Mesothelial cell of epicardium (in vitro differentiated cells): ENCODE measurements at regions not wholly inside any gene's neighbourhood (a gene's known extent, or its start where the extent isn't known, plus 50 kb on each side); places are given as distances from the start of the nearest gene placed in this dataset.

Experiments
- DNase-seq, 2 experiments: peaks; one replicate each; pipeline ENCODE4 v3.0.0; 2021; ENCODE audit warnings: low spot score in 2 of 2; ENCODE audit not compliant: unreplicated experiment in 2 of 2
- H3K27ac Mint-ChIP-seq: 2 replicates; pipeline ENCODE4 v1.8.0; 2021; ENCODE audit warnings: mixed read lengths
- H3K27me3 Mint-ChIP-seq: 2 replicates; pipeline ENCODE4 v1.8.0; 2021; ENCODE audit warnings: low read depth, mixed read lengths
- H3K36me3 Mint-ChIP-seq: 2 replicates; pipeline ENCODE4 v1.8.0; 2021; ENCODE audit warnings: mixed read lengths
- H3K4me1 Mint-ChIP-seq: 2 replicates; pipeline ENCODE4 v1.8.0; 2021; ENCODE audit warnings: mixed read lengths
- H3K4me3 Mint-ChIP-seq: 2 replicates; pipeline ENCODE4 v1.8.0; 2021; ENCODE audit warnings: mild to moderate bottlenecking, moderate library complexity, mixed read lengths
- H3K9me3 Mint-ChIP-seq: 2 replicates; pipeline ENCODE4 v1.8.0; 2021; ENCODE audit warnings: mixed read lengths
- CTCF ChIP-seq: fragments of 200-600 bp; sonication (generic); IDR thresholded peaks from one replicate; pipeline ENCODE4 v1.5.0; 2021; ENCODE audit warnings: antibody characterized with exemption; ENCODE audit not compliant: unreplicated experiment

GRCh38 chr20:56900252-56900651 lies 271.1 kb downstream of the TFAP2C start:
- no peaks in the 10 kb centered on the region for H3K36me3 Mint-ChIP-seq
- no peak overlapping the region for H3K4me3 Mint-ChIP-seq
- no peak overlapping the region for H3K27ac Mint-ChIP-seq
- no peaks in the 10 kb centered on the region for H3K4me1 Mint-ChIP-seq
- peaks cover 29% of the 10 kb centered on the region for H3K27me3 Mint-ChIP-seq
- no peak for DNase-seq
- peaks cover 8% of the 10 kb centered on the region for H3K9me3 Mint-ChIP-seq
- no peak for TF ChIP-seq CTCF

GRCh38 chr20:56903421-56903820 lies 274.3 kb downstream of the TFAP2C start:
- Mint-ChIP-seq H3K4me3 (no peak overlapping the region), H3K27me3 (peaks cover 13% of the 10 kb centered on the region), H3K36me3 (no peaks in the 10 kb centered on the region), H3K27ac (no peak overlapping the region), H3K4me1 (no peaks in the 10 kb centered on the region), H3K9me3 (peaks cover 8% of the 10 kb centered on the region)
- DNase-seq: no peak
- TF ChIP-seq CTCF: no peak

GRCh38 chr20:56903858-56904257 lies 274.8 kb downstream of the TFAP2C start:
- Mint-ChIP-seq H3K36me3 (no peaks in the 10 kb centered on the region), H3K4me3 (no peak overlapping the region), H3K9me3 (peaks cover 8% of the 10 kb centered on the region), H3K27ac (no peak overlapping the region), H3K27me3 (peaks cover 11% of the 10 kb centered on the region), H3K4me1 (no peaks in the 10 kb centered on the region)
- DNase-seq: no peak
- TF ChIP-seq CTCF: no peak

GRCh38 chr20:56909918-56910714 lies 281.0 kb downstream of the TFAP2C start:
- no peak for DNase-seq
- Mint-ChIP-seq H3K27me3 (peaks cover 12% of the 10 kb centered on the region), H3K27ac (no peak overlapping the region), H3K36me3 (no peaks in the 10 kb centered on the region), H3K4me3 (no peak overlapping the region), H3K4me1 (no peaks in the 10 kb centered on the region), H3K9me3 (no peaks in the 10 kb centered on the region)
- TF ChIP-seq CTCF: no peak

- no peak overlapping the region for H3K27ac Mint-ChIP-seq
- no peak overlapping the region for H3K4me3 Mint-ChIP-seq
- H3K36me3 Mint-ChIP-seq: no peaks in the 10 kb centered on the region
- no peak for TF ChIP-seq CTCF
- peaks cover 12% of the 10 kb centered on the region for H3K27me3 Mint-ChIP-seq
- no peak for DNase-seq
- H3K9me3 Mint-ChIP-seq: no peaks in the 10 kb centered on the region
- no peaks in the 10 kb centered on the region for H3K4me1 Mint-ChIP-seq
Observed at GRCh38 chr20:56911946-56912345, 282.8 kb downstream of the TFAP2C start.
